ENCODE measurements at regions not wholly inside any gene's neighbourhood (a gene's known extent, or its start where the extent isn't known, plus 50 kb on each side); places are given as distances from the start of the nearest gene placed in this dataset.

DNA sequence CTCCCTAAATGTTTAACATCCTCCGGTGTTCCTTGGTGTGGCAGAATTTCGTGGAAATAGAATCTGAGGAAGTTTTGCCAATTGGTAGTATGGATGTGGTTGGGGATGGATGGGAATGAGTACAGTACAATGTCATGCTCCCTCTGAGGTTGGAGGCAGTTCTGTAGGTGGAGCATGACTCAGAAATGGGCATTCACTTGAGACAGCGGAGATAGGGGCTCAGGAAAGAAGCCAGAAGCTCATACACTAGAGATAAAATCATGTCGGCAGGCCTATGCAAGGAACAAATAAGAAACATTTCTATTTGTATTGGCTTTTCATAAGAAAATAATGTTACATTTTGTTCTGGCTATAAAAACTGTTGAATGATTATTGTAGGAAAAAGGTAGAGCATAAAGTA lies 196.0 kb downstream of the URB2 start:
- no peaks in the 10 kb centered on the region for H3K27me3 ChIP-seq (ENCODE audit: insufficient read depth, low read length)
- H3K27ac ChIP-seq (ENCODE audit: low read depth, low read length), result no peak overlapping the region
- WGBS, result 94% methylated on average over 3 of the region's 4 CpGs
- no peak overlapping the region for H3K4me3 ChIP-seq (ENCODE audit: low read length)
- peaks cover 18% of the 10 kb centered on the region for H3K9me3 ChIP-seq (ENCODE audit: insufficient read depth, low read depth, low read length)
- H3K36me3 ChIP-seq (ENCODE audit: insufficient read depth, low read length), result no peaks in the 10 kb centered on the region
- H3K4me1 ChIP-seq (ENCODE audit: insufficient read depth, low read length), result no peaks in the 10 kb centered on the region
- H3K9ac ChIP-seq (ENCODE audit: low read depth, low read length), result no peak overlapping the region

DNA sequence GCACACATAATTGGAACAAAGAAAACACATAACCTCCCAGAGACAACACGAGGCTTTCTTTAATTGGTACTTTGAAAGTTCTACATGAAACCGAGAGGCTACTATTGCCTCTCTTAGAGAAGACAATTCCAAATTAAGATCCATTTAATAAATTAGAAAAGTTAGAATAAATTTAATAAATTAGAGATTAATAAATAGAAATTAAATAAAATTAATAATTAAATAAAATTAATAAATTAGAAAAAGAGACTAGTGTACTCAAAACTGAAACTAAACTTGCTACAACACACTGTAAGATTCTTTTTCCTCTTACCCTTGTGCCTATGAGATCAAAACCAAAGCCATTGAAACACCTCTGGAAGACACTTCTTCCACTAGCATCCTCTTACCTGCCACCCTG lies 199.0 kb downstream of the URB2 start:
- 100% methylated on average over 2 of the region's 2 CpGs for WGBS
- Histone ChIP-seq H3K36me3 (ENCODE audit: insufficient read depth, low read length) (no peaks in the 10 kb centered on the region), H3K27me3 (ENCODE audit: insufficient read depth, low read length) (no peaks in the 10 kb centered on the region), H3K27ac (ENCODE audit: low read depth, low read length) (no peak overlapping the region), H3K9ac (ENCODE audit: low read depth, low read length) (no peak overlapping the region), H3K4me1 (ENCODE audit: insufficient read depth, low read length) (no peaks in the 10 kb centered on the region), H3K9me3 (ENCODE audit: insufficient read depth, low read depth, low read length) (0 out of 2 replicates have a peak, but pooled peaks cover 8% of the 10 kb centered on the region), H3K4me3 (ENCODE audit: low read length) (no peak overlapping the region)

DNA sequence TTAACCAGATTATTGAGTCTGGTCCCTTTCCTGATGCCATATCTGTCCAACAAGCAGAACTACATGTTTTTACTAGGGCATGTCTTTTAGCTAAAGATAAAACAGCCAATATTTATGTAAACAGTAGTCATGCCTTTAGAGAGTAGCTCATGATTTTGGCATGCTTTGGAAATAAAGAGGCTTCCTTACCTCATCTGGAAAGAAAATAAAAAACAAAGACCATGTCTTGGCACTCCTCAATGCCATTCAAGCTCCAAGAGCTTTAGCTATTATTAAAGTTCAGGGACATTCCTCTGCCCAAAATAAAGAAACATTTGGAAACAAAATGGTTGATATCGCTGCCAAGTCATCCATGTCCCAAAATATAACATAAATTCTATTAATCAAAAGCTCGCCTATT lies 202.4 kb downstream of the URB2 start:
- Histone ChIP-seq H3K36me3 (ENCODE audit: insufficient read depth, low read length) (no peaks in the 10 kb centered on the region), H3K9me3 (ENCODE audit: insufficient read depth, low read depth, low read length) (0 out of 2 replicates have a peak, but pooled peaks cover 8% of the 10 kb centered on the region), H3K4me1 (ENCODE audit: insufficient read depth, low read length) (no peaks in the 10 kb centered on the region), H3K27me3 (ENCODE audit: insufficient read depth, low read length) (no peaks in the 10 kb centered on the region), H3K27ac (ENCODE audit: low read depth, low read length) (no peak overlapping the region), H3K4me3 (ENCODE audit: low read length) (no peak overlapping the region), H3K9ac (ENCODE audit: low read depth, low read length) (no peak overlapping the region)
- 100% methylated on average over 2 of the region's 2 CpGs for WGBS

DNA sequence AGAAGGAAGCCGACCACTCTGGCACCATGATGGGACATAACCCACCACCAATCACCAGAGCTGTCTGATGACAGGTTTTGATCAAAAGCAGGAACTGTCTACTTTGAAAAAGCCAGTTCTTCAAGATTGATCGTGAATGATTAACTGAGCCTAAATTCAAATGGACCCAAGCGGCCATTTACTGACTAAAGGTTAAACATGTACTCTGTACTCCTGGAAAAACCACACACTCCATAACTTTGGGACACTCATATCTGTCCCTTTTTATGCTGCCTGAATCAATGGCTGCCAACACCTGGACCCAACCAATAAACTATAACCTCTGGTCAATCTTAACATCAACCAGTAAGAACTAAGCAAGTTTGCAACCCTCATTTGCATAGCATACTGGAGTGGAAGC lies 206.6 kb downstream of the URB2 start:
- Histone ChIP-seq H3K36me3 (ENCODE audit: insufficient read depth, low read length) (no peaks in the 10 kb centered on the region), H3K4me3 (ENCODE audit: low read length) (no peak overlapping the region), H3K4me1 (ENCODE audit: insufficient read depth, low read length) (no peaks in the 10 kb centered on the region), H3K9me3 (ENCODE audit: insufficient read depth, low read depth, low read length) (no peaks in the 10 kb centered on the region), H3K9ac (ENCODE audit: low read depth, low read length) (no peak overlapping the region), H3K27me3 (ENCODE audit: insufficient read depth, low read length) (no peaks in the 10 kb centered on the region), H3K27ac (ENCODE audit: low read depth, low read length) (no peak overlapping the region)
- 88% methylated on average over 3 of the region's 3 CpGs for WGBS

DNA sequence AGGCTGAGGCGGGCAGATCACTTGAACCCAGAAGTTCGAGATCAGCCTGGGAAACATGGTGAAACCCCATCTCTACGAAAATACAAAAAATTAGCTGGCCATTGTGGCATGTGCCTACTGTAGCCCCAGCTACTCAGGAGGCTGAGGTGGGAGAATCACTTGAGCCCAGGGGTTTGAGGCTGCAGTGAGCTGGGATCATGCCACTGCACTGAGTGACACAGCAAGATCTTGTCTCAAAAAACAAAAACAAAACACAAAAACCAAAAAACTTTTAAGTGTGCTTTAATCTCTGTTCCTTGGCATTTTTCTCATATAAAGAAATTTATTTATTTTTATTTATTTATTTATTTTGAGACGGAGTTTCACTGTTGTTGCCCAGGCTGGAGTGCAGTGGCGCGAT lies 208.2 kb downstream of the URB2 start:
- Histone ChIP-seq H3K9ac (ENCODE audit: low read depth, low read length) (no peak overlapping the region), H3K27me3 (ENCODE audit: insufficient read depth, low read length) (no peaks in the 10 kb centered on the region), H3K4me1 (ENCODE audit: insufficient read depth, low read length) (no peaks in the 10 kb centered on the region), H3K9me3 (ENCODE audit: insufficient read depth, low read depth, low read length) (no peaks in the 10 kb centered on the region), H3K36me3 (ENCODE audit: insufficient read depth, low read length) (no peaks in the 10 kb centered on the region), H3K27ac (ENCODE audit: low read depth, low read length) (no peak overlapping the region), H3K4me3 (ENCODE audit: low read length) (no peak overlapping the region)
- WGBS, result 96% methylated on average over 6 of the region's 6 CpGs

DNA sequence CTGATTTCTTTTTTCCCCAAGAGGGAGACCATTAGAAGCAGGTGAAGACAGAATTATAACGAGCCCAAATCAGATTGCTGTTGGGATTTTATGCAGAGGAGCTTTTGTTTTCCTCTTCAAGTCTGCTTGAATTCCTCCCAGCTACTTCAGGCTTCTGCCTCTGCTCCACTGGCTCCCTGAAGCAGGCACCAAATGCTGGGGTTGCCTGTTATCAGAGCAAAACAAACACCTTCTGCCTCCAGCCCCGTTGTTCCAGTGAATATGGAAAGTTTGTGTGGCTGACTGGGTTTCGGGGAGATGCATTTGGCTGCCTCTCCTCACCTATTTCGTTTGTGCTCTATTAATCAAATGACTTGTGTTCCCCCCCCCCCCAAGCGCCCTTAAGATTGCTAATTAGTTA lies 209.2 kb downstream of the URB2 start:
- 81% methylated on average over 3 of the region's 5 CpGs for WGBS
- Histone ChIP-seq H3K9me3 (ENCODE audit: insufficient read depth, low read depth, low read length) (no peaks in the 10 kb centered on the region), H3K4me1 (ENCODE audit: insufficient read depth, low read length) (no peaks in the 10 kb centered on the region), H3K4me3 (ENCODE audit: low read length) (no peak overlapping the region), H3K9ac (ENCODE audit: low read depth, low read length) (no peak overlapping the region), H3K36me3 (ENCODE audit: insufficient read depth, low read length) (no peaks in the 10 kb centered on the region), H3K27ac (ENCODE audit: low read depth, low read length) (no peak overlapping the region), H3K27me3 (ENCODE audit: insufficient read depth, low read length) (no peaks in the 10 kb centered on the region)

DNA sequence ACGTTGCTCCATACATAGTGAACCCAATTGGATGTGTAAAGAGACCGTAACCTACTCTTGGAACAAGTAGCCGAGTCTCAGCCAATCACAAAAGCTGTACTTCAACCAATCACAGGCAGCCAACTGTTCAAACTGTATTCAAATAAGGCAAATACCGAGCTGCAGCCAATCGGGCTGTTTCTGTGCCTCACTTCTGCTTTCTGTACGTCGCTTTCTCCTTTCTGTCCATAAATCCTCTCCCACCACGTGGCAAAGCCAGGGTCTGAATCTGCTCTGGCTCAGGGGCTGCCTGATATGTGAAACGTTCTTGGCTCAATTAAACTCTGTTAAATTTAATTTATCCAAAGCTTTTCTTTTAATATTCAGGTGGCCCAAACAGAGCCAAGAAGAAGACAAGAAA lies 210.3 kb downstream of the URB2 start:
- Histone ChIP-seq H3K9me3 (ENCODE audit: insufficient read depth, low read depth, low read length) (no peaks in the 10 kb centered on the region), H3K9ac (ENCODE audit: low read depth, low read length) (no peak overlapping the region), H3K36me3 (ENCODE audit: insufficient read depth, low read length) (no peaks in the 10 kb centered on the region), H3K4me1 (ENCODE audit: insufficient read depth, low read length) (no peaks in the 10 kb centered on the region), H3K27me3 (ENCODE audit: insufficient read depth, low read length) (no peaks in the 10 kb centered on the region), H3K27ac (ENCODE audit: low read depth, low read length) (no peak overlapping the region), H3K4me3 (ENCODE audit: low read length) (no peak overlapping the region)
- WGBS, result 90% methylated on average over 9 of the region's 9 CpGs

DNA sequence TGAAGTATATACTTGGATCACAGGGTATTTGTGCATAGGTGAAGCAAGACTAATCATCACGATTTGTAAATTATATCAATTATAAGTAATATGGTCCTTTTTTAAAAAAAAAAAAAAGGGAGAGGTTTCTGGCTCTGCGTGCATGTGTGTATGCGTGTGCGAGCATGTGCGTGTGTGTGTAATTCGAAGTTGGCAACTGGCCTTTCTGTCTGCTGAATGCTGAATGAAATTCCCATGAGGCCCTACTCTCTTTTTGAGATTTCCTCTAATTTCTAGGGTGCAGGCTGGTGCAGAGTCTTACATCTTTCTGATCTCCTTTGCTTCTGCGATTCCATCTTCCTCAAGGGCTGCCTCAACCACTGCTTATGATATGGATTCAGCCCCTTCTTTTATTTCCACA lies 212.2 kb downstream of the URB2 start:
- H3K9ac ChIP-seq (ENCODE audit: low read depth, low read length), result no peak overlapping the region
- no peaks in the 10 kb centered on the region for H3K27me3 ChIP-seq (ENCODE audit: insufficient read depth, low read length)
- WGBS, result 97% methylated on average over 6 of the region's 7 CpGs
- no peak overlapping the region for H3K27ac ChIP-seq (ENCODE audit: low read depth, low read length)
- no peak overlapping the region for H3K4me3 ChIP-seq (ENCODE audit: low read length)
- no peaks in the 10 kb centered on the region for H3K4me1 ChIP-seq (ENCODE audit: insufficient read depth, low read length)
- H3K9me3 ChIP-seq (ENCODE audit: insufficient read depth, low read depth, low read length), result no peaks in the 10 kb centered on the region
- no peaks in the 10 kb centered on the region for H3K36me3 ChIP-seq (ENCODE audit: insufficient read depth, low read length)

DNA sequence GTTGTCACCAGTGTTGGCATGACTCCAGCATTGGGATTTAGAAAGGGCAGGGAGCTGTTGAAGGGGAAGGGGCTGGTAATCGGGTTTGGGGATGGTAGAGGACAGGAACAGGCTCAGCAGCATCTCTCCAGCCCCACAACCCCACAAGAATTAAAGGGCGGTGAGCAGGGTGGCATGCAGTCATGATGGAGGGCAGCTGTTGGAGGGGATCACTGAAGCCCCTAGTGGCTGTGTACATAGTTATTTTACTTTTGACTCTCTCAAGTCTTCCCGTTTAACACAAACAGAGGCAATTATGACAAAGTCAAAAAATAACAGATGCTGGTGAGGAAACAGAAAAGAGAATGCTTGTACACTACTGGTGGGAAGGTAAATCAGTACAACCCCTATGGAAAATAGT lies 213.8 kb downstream of the URB2 start:
- Histone ChIP-seq H3K36me3 (ENCODE audit: insufficient read depth, low read length) (no peaks in the 10 kb centered on the region), H3K9ac (ENCODE audit: low read depth, low read length) (no peak overlapping the region)
- 90% methylated on average over 2 of the region's 3 CpGs for WGBS

DNA sequence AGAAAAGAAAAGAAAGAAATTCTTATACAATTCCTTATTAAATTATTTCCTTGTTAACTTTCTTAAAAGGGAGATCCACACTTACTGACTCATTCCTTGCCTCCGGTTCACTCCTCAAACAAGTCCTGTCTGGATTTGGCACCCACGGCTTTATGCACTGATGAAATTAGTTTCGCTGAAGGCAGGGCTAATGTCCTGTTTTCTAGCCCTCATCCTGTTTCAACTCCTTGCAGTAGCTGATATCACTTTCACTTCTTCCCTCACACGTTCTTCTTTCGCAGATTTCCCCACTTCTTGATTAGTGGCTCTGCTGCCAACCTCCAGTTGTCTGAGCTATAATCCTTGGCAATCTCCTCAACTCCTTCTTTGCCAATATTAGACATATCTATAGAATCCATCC lies 215.2 kb downstream of the URB2 start:
- WGBS, result 93% methylated on average over 5 of the region's 5 CpGs
- H3K4me3 ChIP-seq (ENCODE audit: low read length), result no peak overlapping the region
- H3K9me3 ChIP-seq (ENCODE audit: insufficient read depth, low read depth, low read length), result no peaks in the 10 kb centered on the region
- no peaks in the 10 kb centered on the region for H3K36me3 ChIP-seq (ENCODE audit: insufficient read depth, low read length)
- no peaks in the 10 kb centered on the region for H3K4me1 ChIP-seq (ENCODE audit: insufficient read depth, low read length)
- H3K27ac ChIP-seq (ENCODE audit: low read depth, low read length), result no peak overlapping the region
- no peak overlapping the region for H3K9ac ChIP-seq (ENCODE audit: low read depth, low read length)
- H3K27me3 ChIP-seq (ENCODE audit: insufficient read depth, low read length), result no peaks in the 10 kb centered on the region

More for the DNA sequence above, 213.8 kb downstream of the URB2 start:
- Histone ChIP-seq H3K9me3 (ENCODE audit: insufficient read depth, low read depth, low read length) (no peaks in the 10 kb centered on the region), H3K27ac (ENCODE audit: low read depth, low read length) (no peak overlapping the region), H3K4me3 (ENCODE audit: low read length) (no peak overlapping the region), H3K4me1 (ENCODE audit: insufficient read depth, low read length) (no peaks in the 10 kb centered on the region), H3K27me3 (ENCODE audit: insufficient read depth, low read length) (no peaks in the 10 kb centered on the region)

DNA sequence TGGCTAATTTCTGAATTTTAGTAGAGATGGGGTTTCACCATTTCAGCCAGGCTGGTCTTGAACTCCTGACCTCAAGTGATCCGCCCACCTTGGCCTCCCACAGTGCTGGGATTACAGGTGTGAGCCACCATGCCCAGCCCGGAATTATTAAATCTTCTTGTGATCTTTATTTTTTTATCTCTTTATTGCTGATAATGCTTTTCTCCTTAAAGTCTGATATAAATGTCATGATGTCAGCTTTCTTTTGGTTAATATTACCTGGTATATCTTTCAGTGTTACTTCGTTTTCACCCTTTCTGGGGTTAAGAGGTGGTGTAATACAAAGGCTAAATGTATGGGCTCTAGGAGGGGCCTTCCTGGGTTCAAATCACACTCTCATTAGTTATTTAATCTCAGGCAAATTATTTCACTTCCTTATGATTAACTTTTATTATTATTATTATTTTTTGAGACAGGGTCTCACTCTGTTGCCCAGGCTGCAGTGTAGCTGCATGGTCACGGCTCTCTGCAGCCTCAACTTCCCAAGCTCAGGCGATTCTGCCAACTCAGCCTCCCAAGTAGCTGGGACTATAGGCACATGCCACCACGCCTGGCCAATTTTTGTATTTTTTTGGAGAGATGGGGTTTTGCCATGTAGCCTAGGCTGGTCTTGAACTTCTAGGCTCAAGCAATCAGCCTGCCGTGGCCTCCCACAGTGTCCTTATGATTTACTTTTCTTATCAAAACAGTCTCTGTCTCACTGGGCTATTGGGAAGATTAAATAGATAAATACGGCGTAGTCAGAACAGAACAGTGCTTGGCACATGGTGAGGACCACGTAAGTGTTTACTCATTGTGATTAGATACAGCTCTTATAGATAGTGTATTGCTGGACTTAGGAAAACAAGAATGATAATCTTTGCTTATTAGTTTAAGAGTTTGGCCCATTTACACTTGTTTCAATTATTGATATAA lies 216.5 kb downstream of the URB2 start:
- no peaks in the 10 kb centered on the region for H3K9me3 ChIP-seq (ENCODE audit: insufficient read depth, low read depth, low read length)
- H3K4me3 ChIP-seq (ENCODE audit: low read length), result no peak overlapping the region
- 89% methylated on average over 9 of the region's 10 CpGs for WGBS
- H3K27me3 ChIP-seq (ENCODE audit: insufficient read depth, low read length), result no peaks in the 10 kb centered on the region
- no peak overlapping the region for H3K9ac ChIP-seq (ENCODE audit: low read depth, low read length)
- H3K36me3 ChIP-seq (ENCODE audit: insufficient read depth, low read length), result no peaks in the 10 kb centered on the region
- no peak overlapping the region for H3K27ac ChIP-seq (ENCODE audit: low read depth, low read length)
- H3K4me1 ChIP-seq (ENCODE audit: insufficient read depth, low read length), result no peaks in the 10 kb centered on the region

Measured in HUES64 (cell line).